NCI-H1436 (cell line): ENCODE measurements at regions not wholly inside any gene's neighbourhood (a gene's known extent, or its start where the extent isn't known, plus 50 kb on each side); places are given as distances from the start of the nearest gene placed in this dataset.

Source experiments
- DNase-seq: peaks from one replicate; lab custom pipeline; 2025; lab: John Stamatoyannopoulos, UW

DNA sequence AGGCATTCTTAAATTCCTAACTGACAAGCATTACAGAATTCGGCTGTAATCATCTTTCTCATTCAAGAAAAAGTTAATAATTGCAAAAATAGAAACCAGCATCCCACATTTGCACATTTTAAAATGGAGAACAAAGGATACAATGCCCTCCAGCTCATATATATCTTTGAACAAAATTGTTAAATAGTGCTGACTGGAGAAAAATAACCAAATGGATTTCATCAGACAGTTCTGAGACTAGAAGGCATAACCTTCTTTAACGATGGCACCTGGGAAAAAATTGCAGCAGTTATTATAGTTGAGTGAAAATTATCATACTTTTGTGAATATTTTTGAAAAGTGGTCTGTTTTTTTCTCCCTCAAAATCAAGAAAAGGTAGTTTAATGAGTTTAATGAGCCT lies 138.9 kb upstream of the CDH19 start:
- no peak for DNase-seq

DNA sequence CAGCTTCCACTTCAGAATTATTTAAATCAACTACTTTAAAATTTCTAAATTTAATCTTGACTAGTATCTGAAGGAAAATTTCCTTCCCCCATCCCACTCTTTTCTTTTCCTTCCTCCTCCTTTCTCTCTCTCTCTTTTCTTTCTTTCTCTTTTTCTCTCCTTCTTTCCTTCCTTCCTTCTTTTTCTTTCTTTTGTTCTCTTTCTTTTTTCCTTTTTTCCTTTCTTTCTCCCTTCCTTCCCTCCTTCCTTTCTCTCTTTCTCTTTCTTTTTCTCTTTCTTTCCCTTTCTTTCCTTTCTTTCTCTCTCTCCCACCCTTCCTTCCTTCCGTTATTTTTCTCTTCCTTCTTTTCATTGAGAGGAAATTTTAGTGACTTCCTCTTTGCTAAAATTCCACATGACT lies 132.0 kb upstream of the CDH19 start:
- no peak for DNase-seq

DNA sequence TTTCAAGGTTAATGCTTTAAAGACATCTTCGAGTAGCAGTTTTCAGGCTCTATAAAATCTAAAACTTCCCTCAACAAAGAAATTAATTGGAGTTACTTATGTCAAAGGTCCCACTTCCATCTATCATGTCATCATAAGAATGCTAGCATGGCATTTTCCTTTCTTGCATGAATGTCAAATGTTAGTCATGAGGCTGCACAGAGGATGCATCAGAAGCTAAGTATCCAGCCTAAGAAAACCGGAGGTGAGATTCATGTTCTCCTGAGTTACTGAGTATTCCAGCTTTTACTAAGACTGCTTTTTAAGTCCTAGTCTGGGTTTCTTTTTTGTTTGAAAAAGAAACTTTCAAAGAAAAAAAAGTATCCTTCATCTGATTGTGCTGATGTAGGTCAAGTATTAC lies 130.6 kb upstream of the CDH19 start:
- DNase-seq, result no peak

DNA sequence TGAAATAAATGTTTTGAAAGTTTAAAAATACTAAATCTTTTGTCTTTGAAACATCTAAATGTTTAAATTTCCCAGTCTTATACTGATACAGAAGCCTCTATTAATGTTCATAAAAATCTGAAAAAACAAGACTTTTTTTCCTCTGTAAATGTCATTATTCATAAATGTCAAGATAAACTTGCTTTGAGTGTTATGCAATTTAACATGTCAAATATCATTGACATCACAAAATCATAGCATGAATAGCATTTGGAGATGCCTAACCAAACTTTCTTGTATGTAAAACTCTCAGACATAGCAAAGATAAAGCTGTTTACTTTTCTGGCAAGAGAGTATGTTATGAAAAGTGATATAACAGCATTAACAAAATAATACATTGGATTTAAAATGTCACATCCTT lies 128.0 kb upstream of the CDH19 start:
- DNase-seq, result no peak

DNA sequence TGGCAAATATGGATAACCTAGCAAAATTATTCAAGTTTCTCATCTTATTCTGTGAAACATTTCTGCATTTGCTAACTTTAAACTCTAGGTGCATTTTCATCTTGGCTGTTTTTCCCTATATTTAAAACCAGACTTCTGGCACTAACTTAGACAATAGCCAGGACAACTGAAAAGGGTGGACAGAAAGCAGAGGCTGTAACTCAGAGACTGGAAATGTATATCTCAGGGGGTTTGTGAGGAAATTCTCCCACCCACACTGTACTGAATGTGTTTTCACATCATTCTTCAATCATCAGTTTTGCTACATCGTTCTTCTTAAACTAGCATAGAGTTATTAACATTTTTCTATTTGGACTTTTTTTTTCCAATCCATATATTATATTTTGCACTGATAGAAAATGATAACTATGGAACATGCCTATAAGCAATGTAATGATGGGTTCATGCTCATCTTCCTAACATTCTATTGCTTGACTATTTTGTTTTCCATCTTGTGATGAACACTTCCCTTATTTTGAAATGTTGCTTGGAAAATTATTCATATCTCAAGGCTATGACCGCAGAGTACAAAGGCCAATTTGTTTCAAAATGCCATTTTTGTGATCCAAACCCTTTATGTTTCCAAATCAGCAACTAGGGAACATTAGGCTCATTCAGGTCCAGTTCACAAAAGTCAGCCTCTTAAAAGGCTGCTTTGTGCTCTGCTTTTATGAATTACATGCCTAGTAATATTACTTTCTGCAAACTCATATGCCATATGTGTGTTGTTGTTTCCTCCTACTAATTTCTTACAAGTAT lies 125.8 kb upstream of the CDH19 start:
- DNase-seq, result no peak

DNA sequence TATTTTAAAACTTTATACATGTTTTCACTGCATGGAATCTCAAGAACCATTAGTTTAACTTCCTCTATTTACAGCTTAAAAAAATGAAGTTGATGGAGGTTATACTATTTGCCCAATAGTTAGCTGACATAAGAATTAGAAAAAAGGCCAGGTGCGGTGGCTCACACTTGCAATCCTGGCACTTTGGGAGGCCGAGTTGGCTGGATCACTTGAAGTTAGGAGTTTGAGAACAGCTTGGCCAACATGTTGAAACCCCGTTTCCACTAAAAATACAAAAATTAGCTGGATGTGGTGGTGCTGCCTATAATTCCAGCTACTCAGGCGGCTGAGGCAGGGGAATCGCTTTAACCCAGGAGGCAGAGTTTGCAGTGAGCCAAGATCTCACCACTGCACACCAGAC lies 125.1 kb upstream of the CDH19 start:
- DNase-seq, result no peak

DNA sequence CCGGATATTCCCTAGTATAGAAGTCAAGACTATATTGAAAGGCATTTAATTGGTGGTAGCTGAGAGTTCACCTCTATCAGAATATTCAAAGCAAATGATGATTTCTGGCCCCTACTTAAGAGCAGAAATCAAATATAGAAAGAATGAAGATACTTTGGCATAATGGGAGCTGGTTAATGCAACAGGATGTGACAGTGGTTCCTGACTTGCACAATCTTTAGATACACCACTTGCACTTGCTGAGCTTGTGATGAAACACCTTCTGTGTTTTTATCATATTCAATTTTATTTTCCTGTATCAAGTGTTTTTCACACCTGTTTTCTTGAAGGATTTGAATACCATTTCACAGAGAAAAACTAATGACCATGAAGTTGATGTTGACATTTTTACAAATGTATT lies 124.1 kb upstream of the CDH19 start:
- no peak for DNase-seq

DNA sequence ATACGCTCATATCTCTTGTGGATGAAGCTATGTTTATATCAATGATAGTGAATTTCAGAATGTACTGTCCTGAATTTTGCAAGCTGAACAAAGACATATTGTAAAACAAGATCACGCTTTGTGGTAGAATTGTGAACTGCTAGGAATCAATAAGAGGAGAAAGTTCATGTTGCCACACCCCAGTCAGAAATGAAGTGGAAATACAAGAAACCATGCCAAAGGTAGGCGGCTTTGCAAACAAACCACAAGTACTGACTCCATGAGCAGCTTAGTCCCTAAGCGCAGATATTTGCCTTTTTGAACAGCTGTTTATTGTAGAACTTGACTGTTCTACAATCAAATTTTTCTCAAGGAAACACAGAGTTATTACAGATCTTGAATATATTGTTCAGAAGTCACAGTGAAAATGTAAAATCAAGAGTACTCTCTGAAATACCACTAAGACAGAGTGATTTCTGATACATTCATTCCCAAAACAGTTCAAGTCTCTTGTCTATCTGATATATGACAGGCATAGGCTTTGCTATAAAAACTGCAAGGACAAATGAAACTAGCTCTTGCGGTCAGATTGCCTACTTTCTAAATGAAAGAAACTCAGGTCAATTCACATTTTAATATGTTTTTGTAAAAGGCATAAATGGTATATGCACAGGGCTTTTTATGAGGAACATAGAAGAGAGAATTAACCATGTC lies 120.9 kb upstream of the CDH19 start:
- DNase-seq, result no peak

DNA sequence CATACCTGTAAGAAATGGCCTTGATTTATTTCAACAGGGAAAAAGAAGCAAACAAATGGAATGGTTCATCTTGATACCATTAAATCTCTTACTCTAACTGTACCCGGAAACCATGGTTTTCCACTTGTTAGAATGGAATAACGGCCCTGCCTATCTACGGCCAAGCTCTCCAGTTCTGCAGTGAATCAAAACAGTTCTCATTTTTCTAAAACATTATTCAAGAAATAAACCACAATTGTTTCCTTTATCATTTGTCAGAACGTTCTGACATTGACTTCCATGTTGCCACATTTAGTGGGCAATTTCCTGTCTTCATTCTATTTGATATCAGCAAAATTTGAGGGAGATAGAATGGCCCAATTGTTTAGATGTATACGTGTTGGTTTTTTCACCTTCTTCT lies 118.8 kb upstream of the CDH19 start:
- DNase-seq, result no peak

DNA sequence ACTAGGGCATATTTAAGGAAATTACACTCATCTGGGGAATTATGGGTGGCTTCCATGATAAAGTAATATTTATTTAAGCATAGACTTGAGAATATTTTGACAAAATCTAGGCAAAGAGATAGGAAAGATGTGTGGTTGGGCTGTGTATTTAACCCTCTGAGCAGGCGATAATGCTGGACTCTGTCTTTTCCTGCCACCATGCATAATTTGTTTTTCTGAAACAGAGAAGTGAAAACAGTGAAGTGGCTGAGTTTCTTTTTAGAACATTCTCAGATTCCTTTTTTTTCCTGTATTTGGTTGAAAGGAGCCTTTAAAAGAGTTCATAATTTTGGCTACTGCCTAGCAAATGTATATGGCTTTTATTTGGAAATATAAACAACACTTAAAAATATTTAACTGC lies 104.8 kb upstream of the CDH19 start:
- DNase-seq, result no peak

DNA sequence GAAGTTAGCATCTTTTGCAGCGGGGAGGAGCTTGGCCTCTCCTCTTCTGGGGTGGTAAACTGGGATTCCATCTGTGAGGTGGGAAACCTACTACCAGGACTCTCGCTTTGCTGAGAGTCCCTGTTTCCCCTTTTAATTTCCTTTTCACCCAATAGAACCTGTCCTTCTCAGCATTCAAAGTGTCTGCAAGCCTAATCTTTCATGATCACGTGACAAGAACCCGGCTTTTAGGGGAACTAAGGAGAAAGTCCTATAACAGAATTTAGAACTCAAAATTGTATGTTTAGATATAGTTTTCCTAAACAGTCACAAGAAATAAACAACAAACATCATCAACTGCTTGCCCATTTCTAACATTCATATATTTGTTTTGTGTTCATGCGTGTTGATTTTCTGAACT lies 103.6 kb upstream of the CDH19 start:
- no peak for DNase-seq

DNA sequence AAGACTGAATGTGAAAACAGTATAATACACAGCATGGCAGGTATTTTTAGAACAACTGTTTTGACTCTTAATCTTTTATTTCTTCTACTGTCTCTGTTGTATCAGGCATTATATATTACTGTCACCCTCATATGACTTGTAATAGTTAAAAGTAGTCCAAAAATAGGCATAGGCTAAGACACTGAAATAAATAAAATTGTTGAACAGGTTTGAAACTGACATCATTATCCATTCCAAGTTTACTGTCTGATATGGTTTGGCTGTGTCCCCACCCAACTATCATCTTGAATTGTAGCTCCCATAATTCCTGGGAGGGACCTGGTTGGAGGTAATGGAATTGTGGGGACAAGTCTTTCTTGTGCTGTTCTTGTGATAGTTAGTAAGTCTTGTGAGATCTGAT lies 91.4 kb upstream of the CDH19 start:
- DNase-seq, result no peak

DNA sequence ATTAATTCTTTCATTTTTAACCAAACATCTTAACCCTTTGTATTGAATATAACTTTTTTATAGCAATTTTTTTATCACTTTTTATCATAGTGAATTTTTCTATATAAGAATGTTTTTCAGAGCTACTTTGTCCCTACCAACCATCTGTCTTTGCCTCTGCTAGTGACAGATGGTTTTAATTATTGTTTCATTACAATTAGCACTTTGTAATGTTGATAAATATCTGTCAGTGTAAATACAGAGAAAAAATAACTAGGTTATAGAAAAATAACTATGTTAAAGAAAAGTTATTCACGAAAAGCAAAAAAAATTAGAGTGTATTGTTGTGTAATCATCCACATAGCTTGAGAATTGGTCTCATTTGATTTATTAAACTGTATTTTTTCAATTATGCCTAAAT lies 91.0 kb upstream of the CDH19 start:
- DNase-seq, result no peak

DNA sequence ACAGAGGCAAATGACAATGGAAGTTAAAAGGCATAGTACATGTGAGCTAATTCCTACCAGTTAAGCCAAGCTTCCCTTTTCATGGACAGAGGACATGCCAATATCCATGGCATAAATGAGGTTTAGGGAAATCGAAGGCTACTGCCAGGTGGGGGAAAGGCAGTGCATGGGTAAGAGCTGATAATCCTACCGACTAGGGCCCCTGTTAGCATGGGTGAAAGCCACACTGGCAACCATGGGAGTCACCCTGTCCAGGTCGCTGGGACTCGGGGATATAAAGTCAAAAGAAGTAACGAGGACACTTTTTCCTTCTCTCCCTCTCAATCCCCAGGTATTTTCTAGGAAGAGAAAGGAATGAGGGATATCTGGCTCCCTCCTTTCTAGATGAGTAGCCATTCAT lies 83.7 kb upstream of the CDH19 start:
- no peak for DNase-seq

DNA sequence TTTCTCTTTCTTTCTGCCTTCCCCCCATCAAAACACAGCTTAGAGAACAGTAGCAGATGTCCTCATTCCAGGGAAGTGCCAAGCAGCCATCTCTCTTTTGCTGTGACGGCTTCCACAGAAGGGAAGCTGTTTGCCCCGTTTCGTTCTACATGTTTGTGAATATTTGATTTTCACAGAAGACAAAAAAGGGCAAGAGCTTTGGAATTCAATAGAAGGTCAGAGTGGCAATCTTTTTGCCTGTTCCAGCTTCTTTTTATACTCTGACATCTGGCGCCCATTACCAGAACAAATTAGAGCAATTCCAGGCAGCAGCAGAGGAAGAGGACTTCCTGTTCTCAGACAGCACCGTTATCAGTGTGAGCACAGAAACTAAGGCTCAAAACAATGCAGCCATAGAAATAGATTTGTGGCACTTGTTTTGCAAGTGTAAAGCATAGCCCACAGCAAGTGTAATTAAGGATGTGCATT lies 79.0 kb upstream of the CDH19 start:
- DNase-seq, result no peak

DNA sequence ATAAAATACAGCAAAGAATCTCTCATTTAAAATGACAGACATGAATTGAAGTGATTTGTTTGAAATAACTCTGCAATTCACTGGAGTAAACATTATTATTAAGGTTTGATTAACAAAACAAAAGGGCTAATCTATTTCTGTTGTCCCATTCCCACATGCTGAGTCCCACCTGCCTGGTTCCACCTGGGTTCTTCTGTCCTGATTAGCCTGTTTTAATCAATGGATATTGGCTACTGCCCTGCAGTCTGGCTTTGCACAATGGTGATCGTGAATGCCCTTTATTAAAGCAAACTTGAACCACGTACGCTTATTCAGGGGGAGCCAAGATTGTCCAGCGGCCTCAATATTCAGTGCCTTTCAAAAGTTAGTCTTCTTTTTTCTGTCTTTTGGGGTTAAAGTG lies 72.8 kb upstream of the CDH19 start:
- no peak for DNase-seq

DNA sequence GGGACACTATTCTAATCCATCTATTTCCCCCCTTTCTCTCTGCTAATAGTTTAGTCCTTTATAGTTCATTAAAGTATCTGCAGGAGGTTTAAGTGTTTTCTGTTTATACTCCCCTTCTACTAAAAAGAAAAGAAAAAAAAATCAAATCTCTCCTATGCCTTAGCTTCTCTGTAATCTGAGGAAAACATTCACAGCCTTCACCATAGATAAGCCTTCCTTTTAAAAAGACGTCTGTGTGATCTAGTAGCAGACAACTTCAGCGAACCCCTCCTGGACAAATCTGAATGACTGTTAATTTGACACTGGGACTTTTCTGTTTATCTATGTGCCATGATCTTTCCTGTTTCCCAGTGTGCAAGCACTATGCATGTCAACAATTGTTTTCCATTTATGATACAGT lies 70.4 kb upstream of the CDH19 start:
- no peak for DNase-seq

DNA sequence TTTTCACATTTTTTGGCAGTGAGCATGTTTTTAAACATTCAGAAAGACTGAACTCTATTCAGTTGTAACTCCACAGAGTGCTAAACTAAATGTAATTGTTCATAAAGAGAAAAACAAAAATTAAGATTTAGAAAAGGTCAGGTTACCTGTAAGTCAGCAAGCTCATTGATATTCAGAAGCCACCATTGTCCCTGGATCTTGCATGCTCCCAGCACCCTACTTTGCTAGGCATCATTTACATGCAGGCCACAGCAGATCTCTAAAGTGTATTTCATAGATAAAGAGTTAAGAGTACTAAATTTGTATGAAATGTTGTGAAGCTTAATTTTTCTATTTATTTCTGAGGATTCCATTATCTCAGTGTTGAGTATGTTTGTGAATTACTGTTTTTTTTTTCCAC lies 64.8 kb upstream of the CDH19 start:
- DNase-seq, result no peak

DNA sequence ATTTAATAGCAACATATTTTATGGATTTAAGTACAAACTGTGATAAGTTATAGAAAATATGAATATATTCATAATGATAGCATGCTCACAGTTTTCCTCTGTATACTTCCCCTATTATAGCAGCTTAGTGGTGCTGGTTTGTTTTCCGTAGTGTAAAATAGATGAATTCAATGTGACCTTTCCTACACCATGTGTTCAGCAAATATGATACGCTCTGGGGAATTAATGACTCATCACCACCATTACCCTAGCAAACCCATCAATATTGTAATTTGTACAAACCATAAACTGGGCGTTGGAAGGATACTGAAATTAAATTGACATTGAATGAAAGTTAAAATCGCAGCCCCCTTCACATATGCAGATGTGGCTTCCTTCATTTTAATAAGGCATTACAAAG lies 58.7 kb upstream of the CDH19 start:
- DNase-seq, result no peak

DNA sequence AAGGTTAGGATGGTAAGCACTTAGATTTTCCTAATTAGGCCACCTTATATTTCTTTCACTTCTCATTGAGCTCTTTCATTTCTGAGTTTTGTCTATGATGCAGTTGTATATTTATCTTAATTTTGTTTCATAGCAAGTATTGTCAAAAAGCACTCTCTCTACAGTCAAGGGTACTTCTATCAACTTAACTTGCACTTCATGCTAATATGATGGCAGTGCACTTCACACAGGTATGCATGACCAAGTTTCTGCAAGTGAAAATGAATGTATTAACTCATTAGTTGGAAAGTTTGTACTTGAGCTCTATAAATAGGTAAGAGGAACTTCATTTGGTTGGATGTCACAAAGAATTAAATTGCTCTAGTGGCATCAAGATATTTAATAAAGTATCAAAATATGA lies 51.5 kb upstream of the CDH19 start:
- no peak for DNase-seq
